HG02571 (cell line): ENCODE measurements at regions not wholly inside any gene's neighbourhood (a gene's known extent, or its start where the extent isn't known, plus 50 kb on each side); places are given as distances from the start of the nearest gene placed in this dataset.

Experiments
- ATAC-seq: cut with Tn5 transposase; IDR thresholded peaks from one replicate; pipeline ENCODE4 v1.9.1; 2021; ENCODE audit warnings: mild to moderate bottlenecking, moderate library complexity; ENCODE audit not compliant: unreplicated experiment

DNA sequence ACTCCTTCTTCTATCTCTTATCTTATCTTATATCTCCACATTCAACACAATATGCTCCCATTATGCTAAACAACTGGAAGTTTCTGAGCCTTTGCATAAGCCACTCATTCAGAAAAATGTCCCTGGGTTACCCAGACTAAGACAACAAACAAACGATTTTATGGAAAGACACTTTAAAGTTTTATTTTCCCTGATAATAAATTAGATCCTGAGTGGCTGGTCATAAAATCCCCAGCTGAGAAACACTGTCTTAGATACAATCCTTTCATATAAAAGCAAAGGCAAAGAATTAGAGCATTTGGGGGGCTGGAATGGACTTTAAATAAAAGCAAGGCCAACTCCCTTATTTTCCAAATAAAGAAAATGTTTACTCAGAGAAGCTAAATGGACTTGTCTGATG, 322.3 kb downstream of the GBE1 start:
- ATAC-seq = no peak

DNA sequence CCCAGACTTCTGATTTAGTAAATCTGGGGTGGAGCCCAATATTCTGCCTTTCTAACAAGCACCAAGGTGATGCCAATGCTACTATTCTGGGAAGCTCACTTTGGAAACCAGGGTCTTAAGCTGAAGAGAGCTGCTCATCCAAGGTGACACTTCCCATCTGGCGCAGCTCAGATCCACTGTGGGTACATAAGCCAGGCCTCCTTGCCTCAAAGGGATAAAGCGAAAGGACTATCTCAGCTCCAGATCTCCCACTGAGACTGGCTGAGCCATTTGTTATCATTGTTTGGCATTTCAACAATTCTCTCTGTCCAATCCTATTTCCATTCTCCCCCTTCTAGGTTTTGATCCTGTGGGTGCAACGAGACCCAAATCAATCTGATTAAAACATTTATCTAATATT, 323.8 kb downstream of the GBE1 start:
- ATAC-seq = no peak

DNA sequence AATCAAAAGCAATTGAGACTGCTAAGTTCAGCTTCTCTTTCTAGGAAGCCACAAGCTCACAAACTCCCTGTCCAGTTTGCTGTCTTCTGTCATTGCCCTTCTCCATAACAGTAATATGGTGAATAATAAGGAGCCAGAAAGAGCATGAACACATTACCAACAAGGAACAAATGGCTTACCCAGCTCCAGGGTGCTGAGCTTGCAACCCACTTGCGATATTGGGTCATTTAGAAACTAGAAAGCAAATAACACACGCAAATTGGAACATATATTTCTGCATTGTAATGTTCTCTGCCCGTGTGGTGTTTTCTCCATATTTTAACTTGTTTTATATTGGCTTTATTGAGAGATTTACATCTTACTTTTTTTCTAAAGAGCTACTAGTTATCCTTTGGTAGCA, 325.3 kb downstream of the GBE1 start:
- ATAC-seq = no peak

DNA sequence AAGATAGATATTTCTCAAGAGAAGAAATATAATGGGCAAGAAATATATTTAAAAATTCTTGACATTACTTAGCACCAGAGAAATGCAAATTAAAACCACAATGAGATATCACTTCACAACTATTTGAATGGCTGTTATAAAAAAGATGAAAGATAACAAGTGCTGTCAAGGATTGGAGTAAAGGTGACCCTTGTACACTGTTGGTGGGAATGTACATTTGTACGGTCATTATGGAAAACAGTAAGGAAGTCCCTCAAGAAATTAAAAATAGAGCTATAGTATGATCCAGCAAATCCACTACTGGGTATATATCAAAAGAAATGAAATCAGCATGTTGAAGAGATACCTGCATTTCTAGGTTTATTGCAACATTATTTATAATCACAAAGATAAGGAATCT, 326.4 kb downstream of the GBE1 start:
- no peak for ATAC-seq

DNA sequence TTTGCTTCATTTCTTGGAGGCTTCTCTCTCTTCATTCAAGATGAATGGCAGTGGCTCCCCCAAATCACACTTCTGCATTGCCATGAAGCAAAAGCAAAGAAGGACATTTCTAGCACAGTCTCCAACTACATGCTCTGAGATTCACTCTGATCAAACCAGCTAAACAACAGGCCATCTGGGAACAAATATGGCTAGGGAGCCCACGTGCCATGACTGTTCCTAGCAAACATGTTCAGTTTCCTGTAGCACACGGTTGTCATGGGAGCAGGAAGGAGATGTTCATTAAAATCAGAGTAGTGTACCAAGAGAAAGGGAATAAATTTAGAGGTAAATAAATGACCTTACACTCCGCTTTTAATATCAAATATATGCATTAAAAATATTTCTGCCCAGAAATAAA, 327.3 kb downstream of the GBE1 start:
- ATAC-seq = no peak

DNA sequence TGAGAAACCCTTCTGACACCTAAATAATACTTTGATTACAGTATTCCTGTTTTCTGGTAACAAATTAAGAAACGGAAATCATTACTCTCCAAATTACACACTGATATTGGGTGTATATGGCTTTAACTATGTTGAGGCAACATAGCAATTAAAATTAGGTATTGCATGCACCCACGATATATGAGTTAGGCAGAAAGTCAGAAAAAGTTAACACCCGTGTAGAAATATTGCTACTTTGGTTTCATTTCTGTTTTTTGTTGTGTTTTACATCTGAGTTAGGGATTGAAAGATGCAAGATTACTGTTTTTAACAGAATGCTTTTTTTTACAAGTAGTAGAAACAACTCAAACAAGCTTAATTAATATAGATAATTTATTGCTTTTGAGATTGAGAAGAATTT, 327.8 kb downstream of the GBE1 start:
- ATAC-seq = no peak

DNA sequence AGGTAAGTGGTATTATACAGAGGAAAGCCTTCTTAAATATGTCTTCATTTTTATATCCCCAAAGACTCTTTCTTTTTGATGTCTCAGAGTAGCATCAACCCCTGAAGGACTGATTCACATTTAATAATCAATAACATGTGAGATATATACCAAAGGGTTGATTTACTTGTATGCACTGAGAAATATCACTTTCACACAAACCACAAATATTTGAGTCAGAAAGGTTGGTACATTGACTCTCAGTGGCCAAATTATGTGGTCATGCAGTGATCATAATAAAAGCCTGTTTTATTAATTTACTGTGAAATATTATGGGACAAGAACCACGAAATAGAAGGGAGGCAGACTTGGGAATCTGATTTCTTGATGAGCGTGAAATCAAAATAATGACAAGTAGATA, 329.0 kb downstream of the GBE1 start:
- no peak for ATAC-seq

DNA sequence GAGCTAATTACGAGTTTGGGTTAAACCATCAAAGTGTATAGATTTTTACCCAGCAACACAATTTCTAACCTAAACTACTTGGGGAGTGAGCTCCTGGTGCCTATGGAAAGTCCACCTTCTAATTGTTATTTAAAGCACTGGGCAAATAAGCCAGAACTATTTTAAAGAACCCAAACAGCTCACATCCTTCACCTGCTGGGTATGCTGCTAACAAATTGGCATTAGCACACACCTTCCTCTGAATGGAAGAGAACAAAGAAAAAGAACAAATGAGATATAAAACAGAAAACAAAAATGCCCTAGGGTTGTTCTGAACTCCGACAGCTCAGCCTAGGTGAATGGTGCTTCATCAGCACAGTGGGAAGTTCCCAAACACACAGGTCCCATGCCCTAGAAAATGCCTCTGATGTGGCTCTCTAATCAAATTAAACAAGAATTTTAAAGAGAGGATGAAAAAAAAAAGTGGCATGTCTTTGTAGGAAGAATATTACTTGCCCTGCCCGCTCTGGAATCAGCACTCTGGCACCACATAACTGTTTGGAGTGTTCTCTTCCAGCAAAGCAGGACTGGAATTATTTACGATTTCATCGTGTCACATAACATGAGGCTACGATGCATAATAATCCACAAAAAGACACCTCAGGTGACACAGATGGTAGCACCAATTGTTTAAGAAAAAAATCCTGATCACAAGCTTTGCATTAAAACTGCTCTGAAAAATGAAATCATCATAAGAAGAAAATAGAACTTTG, 334.4 kb downstream of the GBE1 start:
- no peak for ATAC-seq

DNA sequence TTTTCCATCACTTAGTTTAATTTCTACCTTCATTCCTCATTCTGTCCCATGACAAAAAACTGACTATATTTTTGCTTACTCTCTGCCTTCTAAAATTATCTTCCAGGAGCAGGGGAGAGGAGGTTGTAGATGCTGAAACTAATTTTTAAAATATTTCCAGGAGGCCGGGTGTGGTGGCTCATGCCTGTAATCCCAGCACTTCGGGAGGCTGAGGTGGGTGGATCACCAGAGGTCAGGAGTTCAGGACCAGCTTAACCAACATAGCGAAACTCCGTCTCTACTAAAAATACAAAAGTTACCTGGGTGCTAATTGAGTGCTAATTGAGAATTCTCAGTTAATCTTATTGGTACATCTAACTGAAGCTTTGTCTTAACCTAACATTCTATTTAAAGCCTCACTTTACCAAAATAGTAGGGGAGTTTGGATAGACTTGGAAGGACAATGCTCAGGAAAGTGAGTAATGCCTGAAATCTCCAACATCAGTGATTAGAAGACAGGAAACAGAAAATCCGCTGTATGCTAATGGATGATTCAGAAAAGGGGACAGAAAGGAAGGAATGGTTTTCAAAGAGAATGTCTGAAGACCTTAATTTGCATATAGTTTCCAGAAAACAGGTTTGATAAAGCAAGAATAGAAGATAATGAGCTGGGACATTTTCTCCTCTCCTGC, 336.1 kb downstream of the GBE1 start:
- no peak for ATAC-seq

DNA sequence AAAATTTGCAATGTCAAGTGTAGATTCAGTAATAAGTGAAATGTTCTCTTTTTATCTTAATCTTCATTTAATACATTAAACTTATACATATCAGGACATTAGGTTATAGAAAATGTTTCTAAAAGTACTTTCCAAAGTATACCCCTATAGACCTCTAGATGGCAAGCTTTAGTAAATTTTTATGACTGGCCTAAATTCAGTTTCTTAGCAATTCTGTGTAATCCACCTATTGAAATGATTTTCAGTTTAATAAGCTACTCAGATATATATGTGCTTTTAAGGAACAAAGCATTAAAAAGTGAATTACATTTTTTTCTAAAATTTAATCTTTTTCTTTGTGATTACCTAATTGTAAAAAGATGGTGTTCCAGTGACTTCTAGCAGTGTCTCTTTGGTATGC, 342.2 kb downstream of the GBE1 start:
- no peak for ATAC-seq

DNA sequence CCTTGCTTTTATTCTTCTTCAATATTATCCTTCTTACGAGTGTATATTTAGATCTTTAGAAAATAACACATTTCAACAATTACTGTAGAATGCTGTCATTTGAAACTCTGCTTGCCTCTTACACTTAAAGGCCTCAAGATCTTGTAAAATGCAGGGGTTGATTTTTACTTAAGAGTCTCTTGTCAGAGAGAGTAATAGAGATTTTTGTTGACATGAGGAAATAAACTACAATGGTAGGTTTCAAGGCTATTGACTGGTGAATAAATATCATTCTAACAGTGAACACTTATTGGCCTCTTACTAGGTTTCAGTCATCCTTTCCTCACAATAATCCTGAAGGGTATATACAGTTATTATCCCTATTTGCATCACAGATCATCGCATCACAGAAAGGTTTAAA, 344.6 kb downstream of the GBE1 start:
- ATAC-seq = no peak

DNA sequence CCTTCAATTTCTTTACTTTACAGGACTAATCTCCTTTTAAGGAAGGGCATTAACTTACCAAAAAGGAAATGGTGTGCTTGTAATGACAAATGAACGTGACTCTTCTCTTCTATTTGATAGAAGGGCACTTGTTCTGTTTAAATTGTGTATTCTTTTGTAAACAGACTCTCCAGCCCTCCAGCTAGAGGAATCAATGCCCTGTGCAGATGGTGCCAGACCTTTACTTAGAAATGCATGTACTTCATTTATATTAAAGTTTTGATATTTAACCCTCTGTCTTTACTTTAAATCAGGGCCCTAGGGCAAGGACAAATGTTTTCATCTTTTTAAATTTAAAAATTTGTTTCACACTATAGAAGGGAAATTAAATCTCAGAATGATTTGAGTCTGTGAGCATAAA, 355.1 kb downstream of the GBE1 start:
- ATAC-seq = no peak

DNA sequence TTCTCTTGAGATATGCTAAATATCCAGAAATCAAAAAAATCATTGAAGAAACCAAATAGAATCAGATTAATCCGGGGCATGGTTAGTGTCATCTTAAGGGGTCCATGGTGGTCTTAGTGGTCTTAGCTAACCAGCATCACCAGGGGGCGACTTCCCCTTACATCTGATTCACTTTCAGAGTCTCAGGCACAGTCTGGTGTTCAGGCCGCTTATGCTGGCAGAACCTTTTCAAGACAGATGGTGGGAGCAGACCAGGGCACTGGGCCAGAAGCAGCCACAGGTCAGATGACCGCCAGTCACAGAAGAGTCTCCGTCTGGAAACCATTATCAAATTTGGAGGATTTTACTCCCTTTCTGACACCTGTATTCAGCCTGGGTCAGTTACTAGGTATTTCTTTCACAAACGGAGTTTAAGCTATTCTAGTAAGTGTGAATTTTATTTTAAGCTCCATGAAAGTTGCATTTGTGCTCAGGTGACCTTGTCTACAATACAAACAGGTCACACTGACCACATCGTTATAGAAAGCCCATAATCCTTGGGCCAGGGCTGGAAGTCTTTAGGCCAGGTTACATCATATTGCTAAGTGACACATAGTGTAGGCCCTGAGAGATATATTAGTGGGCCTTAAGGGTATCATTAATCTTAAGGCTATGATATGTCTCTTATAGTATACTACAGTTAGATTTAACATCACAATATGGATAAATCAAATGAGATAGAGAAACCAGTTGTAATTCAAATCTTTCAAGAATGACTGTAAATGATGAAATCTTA, 365.5 kb downstream of the GBE1 start:
- ATAC-seq = no peak

DNA sequence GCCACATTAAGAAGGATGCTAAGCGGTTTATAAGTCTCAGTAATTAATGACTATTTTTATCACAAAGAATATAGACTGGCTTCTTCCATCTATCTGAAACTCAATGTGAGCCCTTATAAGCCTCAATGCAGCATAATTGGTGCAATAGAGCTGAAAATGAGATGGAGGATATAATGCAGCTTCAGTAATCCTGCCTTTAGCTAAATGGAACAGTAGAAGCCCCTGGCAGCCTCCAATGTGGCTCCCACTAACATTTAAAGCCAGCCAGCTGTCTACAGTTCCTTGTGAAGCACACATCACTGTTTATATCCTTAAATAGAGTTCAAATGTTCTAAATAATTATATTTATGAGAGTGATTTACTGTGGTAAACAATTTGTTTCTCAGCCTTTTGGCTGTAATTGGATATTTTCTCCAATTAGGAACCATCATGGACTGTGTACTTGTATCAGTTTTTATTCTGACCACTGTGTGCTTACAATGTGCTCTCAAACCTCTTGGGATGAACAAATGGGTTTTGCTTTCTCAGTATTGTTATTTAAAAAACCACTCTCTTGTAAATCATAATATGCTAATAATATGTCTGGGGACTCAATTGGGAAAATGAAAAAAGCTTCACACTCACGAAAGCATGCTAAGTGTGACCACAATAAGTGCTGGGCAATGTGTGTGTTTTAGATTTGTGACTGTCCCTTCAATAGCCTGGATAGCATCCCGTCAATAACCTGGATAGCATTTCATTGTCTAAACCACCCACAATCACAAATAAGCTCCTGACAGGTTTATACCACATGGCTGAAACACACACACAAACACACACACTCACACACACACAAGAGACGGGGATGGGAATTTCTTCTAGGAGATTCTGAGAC, 366.6 kb downstream of the GBE1 start:
- ATAC-seq = no peak

DNA sequence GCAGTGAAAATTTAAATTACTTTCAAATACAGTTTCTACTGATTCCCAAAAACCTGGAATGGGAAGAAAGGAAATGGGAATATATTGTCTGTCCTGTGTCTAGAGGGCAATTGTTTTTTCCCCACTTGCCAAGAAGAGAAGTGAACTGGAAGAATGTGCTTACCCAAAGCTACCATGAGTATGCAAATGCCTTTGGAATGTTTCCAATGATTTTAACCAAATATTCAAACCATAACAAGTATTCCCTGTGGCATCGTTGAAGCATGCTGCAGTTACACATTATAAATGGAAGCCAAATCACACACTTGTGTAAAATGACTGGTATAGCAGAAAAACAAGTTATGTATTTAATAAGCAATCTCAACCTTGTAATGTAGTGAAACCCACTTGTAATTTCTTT, 368.2 kb downstream of the GBE1 start:
- ATAC-seq = no peak

DNA sequence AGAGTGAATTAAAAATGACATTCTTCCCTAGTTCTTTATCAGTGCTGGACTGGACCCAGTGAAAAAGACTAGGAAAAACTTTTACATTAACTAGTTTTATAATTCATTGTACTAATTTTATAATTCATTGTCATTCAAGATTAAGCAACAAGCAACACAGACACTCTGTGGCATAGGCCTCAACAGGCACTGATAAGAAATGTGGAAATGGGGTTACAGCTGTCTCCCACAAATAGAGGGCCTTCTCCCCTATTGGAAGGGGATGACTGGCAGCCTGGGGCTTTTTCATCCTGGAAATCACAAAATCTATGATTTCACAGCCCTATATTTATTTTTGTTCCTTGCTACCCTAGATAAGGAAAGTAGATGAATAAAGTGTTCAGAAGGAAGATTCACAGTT, 370.6 kb downstream of the GBE1 start:
- no peak for ATAC-seq

DNA sequence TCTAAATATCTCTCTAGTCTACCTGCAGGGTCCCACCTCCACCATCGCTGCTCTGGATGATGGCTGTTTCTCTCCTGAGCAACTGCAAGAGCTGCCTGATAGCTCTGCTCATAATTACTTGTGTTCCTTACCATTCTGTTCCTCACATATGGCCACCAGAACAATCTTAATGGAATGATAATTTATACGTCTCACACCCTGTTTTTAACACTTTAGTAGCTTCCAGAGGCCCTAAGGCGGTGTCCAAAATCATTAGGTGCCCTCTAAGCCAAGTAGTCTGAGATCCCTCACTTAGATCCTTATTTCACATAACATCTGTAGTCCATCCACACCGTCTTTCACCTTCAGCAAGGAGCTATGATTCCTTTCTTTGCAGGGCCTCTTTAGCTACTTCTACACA, 373.3 kb downstream of the GBE1 start:
- ATAC-seq = no peak

DNA sequence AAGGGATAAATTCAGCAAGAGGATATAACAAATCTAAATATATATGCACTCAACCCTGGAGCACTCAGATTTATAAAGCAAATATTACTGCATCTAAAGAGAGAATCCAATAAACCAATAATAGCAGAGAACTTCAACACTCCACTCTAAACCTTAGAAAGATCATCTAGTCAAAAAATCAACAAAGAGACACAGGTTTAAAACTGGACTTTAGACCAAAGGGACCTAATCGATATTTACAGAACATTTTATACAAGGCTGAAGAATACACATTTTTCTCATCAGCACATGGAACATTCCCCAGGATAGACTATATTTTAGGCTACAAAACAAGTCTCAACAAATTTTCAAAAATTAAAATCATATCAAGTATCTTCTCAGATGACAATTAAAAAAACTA, 379.0 kb downstream of the GBE1 start:
- ATAC-seq = no peak

DNA sequence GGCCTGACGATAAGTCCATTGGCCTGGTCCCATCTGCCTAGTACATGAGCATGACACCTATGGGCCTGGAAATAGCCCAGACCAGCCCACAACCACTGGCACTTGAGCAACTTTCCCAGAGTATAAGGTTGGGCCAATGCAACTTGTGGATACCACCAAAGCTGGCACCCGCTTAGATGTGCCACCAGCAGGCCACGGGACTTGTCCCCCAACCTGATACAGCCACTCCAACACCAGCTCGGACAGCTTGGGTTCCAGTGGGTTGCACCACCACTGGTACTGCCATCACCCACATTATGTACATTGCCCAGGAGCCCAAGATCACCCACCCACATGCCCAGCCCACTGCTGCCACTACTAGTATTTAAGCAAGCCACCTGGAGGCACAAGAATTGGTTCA, 381.2 kb downstream of the GBE1 start:
- no peak for ATAC-seq

DNA sequence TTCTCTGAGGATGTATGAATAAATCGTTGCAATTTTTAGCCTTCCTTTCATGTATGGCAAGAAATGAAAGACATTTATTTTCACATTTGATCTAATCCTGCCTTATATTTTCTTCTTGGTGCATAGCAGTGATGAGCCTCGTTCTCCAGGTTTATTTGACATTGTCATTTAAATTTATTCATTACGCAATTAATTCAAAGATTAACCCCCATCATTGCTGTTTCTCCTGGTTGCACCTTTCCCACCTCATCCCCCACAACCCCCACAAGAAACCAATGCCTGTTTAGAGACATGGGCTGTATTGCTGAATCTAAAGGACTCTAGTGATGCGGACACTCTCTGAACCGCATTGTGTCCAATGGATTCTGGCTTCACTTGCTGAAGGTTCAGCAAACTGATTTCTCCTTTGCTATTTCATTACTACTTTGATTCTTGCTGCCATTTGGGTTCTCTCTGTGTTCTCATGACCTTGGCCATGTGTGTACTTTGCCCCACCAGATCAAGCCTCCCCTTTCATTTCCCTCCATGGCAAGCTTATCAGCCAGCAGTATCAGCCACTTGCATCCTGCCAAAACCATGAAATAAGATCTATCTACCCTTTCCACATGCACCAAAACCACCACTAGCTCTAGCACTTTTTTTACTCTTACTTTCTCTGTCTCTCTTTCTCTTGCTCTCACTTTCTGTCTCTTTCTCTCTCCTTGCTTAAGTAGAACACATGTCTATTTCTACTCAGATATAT, 382.7 kb downstream of the GBE1 start:
- no peak for ATAC-seq
